Fibroblast of upper back skin (primary cell): ENCODE measurements at regions not wholly inside any gene's neighbourhood (a gene's known extent, or its start where the extent isn't known, plus 50 kb on each side); places are given as distances from the start of the nearest gene placed in this dataset.

ENCODE experiments used
- DNase-seq: peaks from one replicate; pipeline ENCODE4 v3.0.0-alpha.2; 2013

DNA sequence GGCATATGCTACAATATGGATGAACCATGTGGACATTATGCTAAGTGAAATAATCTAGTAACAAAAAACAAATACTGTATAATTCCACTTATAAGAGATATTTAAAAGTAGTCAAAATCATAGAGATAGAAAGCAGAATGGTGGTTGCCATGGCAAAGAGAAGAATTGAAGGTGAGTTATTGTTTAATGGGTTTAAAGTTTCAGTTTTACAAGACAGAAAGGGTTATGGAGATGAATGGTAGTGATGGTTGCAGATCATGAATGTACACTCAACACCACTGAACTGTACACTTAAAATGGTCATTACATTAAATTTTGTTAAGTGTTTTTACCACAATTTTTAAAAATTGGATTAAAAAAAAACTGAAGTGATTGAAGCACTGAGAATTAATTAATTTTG, 298.2 kb upstream of the ZC3H15 start:
- DNase-seq = no peak

DNA sequence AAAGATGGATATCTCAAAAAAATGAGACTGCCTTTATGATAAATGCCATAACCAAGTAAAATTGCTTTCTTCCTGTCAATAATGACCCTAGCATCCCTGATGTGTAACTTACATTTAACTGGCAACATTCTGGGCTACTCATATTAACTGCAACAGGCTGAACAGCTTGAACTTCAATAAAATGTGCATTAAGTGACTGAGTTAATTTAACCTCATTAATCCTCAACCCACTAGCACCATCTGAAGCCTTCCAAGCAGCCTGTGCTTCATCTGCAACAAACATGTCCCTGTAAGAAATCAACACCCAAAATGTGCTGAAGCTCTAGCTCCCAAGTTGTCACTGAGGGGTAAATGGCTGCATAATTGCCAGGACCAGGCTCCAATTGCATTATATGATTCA, 296.2 kb upstream of the ZC3H15 start:
- DNase-seq = no peak

- peak; percentile 71 for DNase-seq
Measured at GRCh38 chr2:186195696-186196095, 290.4 kb upstream of the ZC3H15 start.

DNA sequence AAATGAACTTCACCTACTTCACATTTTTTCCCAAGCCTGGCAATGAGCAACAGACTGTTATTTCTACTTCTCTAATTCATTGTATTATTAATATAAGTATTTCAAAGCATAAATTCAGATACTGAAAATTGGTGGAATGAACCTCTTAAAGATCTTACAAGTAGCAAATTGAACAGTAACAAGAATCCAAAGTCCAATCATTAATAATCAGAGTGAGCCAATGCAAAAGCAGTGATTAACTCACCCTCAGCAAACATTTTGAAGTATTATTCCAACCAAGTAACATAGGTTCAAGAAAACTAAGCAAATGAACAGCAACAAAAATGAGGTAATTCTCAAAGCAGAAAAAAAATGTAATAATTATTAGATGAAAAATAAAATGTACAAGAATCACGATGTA, 288.1 kb upstream of the ZC3H15 start:
- no peak for DNase-seq

GRCh38 chr2:186199029-186199428, 287.0 kb upstream of the ZC3H15 start:
- DNase-seq = no peak

DNA sequence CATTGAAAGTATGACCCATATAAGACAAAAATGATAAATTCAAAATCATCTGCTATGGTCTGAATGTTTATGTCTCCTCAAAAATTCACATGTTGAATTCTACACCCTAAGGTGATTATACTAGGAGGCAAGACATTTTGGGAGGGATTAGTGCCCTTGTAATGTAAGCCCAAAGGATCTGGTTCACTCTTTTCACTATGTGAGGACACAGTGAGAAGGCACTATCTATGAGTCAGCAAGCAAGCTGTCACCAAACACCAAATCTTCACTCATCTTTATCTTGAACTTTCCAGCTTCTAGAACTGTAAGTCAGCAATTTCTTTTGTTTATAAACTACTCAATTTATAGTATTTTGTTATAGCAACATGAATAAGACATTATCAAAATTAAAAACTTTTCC, 284.7 kb upstream of the ZC3H15 start:
- DNase-seq = no peak

GRCh38 chr2:186205254-186205911, 280.7 kb upstream of the ZC3H15 start:
- DNase-seq = peak; percentile 6

- no peak for DNase-seq
Measured at GRCh38 chr2:186209532-186209931, 276.5 kb upstream of the ZC3H15 start.

DNA sequence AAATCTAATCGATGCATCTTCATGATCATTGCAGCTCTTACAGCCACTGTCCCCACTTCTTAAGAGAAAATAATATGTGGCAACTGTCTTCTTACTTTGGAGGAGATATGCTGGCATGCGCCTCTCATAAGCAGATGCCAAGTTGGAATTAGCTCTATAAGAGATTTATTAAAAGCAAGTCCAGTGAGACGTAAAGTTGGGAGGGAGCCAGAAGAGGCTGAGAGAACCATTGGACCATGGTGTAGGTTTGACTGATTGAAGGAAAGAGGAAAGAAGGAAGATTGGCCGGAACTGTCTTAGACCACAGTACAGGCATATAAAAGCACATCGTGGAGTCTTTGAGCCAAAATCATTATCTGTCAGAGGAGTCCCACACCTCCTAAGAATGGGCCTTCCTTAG, 265.7 kb upstream of the ZC3H15 start:
- DNase-seq = no peak

DNA sequence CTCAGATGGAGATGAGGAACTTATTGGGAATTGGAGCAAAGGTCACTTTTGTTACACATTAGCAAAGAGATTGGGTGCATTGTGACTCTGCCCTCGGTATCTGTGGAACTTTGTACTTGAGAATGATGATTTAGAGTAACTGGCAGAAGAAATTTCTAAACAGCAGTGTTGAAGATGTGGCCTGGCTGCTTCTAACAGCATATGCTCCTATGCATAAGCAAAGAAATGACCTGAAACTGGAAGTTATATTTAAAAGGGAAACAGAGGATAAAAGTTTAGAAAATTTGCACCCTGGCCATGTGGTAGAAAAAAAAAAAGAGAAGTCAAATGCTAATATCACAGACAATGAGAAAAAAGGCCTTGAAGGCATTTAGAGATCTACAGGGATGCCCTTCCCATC, 256.8 kb upstream of the ZC3H15 start:
- DNase-seq = no peak

- no peak for DNase-seq
Measured at GRCh38 chr2:186241874-186242273, 244.2 kb upstream of the ZC3H15 start.

DNA sequence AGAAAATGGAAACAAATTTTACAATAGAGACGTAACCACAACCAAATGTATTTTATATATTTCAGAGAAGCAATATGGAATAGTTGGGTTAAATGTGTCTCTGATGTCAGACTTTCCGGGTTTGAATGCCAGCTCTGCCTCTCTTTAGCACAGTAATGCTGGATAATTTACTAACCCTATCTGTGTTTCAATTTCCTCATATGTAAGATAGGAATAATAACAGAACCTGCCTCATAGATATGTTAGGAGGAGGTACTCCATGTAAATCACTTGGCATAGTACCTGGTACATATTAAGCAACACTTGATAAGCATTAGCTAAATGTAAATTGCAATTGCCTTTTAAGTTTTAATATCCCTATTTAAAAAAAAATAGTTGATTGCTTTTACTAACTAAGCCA, 231.3 kb upstream of the ZC3H15 start:
- no peak for DNase-seq

DNA sequence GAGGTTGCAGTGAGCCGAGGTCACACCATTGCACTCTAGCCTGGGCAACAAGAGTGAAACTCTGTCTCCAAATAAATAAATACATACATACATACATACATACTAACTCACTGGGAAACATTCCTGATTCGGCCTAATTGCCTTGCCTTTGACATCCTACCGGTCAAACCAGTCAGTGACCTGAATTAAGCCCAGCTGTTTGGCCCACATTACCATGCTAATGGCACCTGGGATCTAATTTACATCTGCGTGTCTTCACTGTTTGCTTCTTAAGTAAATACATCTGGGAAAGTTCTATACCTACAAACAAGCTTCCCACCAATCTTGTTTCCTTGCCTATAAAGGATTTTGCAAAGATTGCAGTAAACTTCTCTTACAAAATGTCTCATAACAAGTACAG, 230.2 kb upstream of the ZC3H15 start:
- DNase-seq = no peak

DNA sequence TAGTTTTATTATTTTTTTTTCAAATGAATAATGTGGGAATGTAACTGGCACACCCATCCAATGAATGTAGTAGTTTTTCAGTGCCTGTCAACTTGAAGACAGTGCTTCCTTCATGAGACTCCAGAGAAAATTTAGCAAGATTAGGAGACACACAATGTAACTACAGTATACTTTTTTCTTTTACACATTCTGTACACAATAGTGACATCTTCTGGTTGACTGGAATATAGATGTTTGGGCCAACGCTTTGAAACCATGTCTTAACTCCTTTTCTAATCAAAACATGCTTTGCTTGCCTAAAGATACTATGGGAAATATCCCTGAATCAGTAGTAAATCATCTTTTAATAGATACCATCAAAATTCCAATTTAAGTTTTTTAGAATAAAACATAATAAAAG, 229.5 kb upstream of the ZC3H15 start:
- DNase-seq = peak; percentile 53

DNA sequence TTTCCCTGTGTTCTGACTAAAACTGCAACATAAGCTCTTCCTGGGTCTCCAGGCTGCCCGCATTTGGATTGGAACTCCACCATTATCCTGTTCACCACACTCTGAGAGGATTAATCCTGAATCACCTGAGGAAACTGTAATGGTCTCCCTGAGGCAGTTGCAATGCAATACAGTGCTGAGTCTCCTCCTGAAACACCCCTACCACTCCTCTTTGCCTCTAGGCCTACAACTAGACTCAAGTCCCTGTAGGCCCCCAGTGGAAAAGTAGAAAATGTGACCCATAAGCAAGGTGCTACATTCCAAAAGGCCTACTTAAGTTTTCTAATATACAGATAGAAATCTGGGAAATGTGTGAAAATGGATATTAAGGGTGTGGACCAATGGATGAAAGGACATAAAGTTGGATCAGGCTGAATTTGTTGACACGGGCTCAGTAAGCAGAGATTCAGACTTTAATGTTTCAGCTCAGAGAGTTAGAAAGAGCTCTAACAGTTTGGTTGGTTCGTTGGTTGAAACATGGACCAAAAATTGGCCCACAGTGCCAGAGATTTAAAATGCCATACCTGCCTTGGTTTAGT, 222.3 kb upstream of the ZC3H15 start:
- DNase-seq = no peak

GRCh38 chr2:186269536-186269935, 216.5 kb upstream of the ZC3H15 start:
- DNase-seq = no peak

DNA sequence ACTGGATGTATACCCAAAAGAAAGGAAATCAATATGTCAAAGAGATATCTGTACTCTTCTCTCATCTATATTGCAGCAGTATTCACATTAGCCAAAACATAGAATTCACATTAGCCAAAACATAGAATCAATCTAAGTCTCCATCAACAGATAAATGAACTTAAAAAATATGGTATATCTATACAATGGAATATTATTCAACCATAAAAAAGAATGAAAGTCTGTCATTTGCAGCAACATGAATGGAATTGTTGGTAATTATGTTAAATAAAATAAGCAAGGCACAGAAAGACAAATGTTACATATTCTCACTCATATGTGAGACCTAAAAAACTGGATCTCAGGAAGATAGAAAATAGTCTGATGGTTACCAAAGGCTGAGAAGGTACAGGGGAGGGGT, 212.1 kb upstream of the ZC3H15 start:
- DNase-seq = no peak

- peak; percentile 84 for DNase-seq
Measured at GRCh38 chr2:186274936-186275575, 211.0 kb upstream of the ZC3H15 start.

DNA sequence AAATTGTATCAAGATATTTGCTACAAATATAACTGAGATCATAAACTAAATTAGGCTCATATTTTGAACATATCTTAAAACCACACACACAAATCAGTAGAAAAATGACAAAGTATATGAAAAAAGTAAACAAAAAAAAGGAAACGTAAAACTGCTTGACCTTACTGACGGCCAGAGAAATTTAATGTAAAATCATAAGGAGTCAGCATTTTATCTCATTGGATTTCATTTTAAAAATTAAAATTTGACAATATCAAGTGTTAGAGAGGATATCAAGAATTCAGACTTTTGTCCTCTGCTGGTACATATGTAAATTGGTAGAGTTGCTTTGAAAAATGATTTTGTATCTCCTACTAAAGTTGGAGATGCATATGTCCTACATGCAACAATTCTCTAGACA, 209.2 kb upstream of the ZC3H15 start:
- no peak for DNase-seq

GRCh38 chr2:186281726-186282125, 204.3 kb upstream of the ZC3H15 start:
- no peak for DNase-seq

DNA sequence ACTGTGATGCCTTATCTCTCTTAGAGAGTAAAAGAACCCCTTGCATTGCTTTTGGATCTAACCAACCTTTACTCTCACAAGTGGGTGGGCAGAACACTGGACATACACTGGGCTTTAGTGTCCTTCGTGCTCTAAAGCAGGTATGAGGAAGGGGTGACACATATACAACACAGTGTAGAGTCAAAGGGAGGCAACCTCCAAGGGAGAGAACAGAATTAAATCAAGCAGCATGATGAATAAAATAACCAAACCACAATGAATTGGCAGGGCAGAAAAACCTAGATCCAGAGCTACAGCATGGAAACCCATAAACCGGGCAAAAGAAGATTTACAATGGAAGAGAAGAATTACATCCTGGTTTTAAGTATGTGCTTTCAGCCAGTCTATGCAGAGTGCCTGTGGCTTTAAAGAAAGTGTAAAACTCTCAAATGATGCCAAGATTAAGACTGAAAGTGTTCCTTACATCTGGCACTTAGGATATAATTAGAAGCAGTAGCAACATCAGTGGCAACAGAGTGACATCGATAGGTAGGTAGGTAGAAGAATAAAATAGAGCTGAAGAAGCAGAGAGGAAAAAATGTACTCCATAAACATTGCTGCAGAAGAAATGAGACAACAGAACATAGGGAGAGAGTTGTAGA, 191.7 kb upstream of the ZC3H15 start:
- DNase-seq = no peak

- DNase-seq = no peak
Measured at GRCh38 chr2:186299610-186300009, 186.4 kb upstream of the ZC3H15 start.

- DNase-seq = no peak
Measured at GRCh38 chr2:186302263-186302662, 183.8 kb upstream of the ZC3H15 start.

DNA sequence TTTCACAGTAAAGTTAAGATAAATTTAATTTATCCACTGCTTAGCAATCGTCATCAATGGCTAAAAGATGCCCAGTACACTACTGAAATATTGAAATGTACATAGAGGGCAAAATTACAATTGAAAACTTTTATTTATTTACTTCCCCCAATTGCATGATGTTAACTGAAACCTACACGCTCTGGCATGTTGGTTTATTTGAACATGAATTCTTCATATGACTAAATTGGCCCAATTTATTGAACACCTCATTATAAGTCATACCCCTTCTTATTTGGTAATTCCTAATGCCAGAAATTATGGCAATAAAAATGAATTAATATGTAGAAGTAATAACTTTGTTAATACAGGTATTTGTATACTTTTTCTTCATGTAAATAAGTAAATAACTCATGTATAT, 183.0 kb upstream of the ZC3H15 start:
- no peak for DNase-seq
